GM21723 (cell line): ENCODE measurements at regions not wholly inside any gene's neighbourhood (a gene's known extent, or its start where the extent isn't known, plus 50 kb on each side); places are given as distances from the start of the nearest gene placed in this dataset.

Source experiments
- ATAC-seq: cut with Tn5 transposase; IDR thresholded peaks from one replicate; pipeline ENCODE4 v1.9.1; 2021; ENCODE audit warnings: mild to moderate bottlenecking, moderate library complexity; ENCODE audit not compliant: unreplicated experiment

DNA sequence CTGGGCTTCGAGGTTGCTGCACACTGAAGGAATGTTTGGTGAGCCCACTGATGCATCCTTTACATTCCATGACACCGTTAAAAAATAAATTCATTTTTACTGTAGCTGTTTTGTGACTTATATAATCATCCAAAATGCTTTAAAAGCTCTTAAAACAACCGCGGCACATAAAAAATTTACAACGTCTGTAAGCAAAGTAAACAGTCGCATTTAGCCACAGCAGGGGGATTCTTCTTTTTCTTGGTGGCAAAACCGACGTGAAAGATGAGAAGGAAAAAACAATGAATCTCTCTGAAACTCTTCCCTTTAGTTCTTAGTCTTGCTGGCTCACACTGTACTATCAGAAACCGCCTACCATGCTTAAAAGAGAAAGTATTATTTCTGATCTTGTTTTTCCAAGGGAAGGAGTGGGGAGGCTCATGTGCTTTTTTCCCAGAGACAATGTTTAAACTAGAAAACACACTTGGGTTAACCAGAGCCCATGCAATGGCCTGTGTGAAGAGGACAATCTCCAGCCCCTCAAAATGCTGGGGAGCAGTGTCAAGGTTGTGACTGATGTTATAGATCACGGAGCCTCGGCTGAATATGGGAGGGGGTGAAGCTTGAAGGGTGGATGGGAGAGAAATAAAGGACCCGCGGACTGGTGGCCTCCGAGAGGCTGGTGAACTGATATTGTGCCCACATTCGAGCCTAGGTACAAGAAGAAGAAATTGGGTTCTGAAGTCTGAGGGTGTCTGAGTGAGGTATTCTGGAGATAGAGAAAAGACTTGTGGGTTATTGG is 91.1 kb downstream of the IRF8 start:
- no peak for ATAC-seq

DNA sequence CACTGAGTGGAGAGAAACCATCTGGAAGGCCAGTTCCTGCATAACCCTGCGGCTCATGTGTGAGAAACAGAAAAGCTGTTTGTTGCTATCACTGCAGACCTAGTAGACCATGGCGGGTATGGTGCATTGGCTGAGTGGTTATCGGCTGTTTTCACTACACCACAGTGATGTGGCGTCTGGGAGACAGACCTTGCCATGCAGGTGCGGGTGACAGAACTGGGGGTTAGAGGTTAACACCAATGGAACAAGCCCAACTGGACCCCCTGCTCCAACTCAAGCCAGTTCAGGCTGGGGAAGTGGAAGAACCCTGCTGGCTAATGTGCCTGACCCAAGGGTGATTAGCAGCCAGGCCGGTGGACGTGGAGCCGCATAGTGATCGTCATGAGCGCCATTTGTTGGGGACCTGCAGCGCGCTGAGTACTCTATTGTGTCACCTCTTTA is 91.9 kb downstream of the IRF8 start:
- ATAC-seq = no peak

- ATAC-seq = no peak
Measured at GRCh38 chr16:85991425-85991824, 92.5 kb downstream of the IRF8 start.

DNA sequence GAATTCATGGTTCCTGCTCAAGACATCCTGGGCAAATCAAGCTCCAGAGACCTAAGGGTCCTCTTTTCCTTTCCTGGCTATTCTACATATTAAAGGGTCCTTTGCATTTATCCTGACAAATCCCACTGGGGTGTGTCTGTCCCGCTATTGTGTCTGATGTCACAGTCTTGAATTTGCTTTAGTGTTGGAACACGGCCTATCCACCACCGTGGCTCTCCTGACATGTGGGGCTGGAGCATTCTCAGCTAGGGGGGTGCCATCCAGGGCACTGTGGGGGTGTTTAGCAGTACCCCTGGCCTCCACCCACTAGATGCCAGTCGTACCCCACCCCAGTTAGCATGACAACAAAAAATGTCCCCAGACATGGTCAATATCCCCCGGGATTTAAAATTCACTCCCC is 92.9 kb downstream of the IRF8 start:
- no peak for ATAC-seq

GRCh38 chr16:85992359-85992758 is 93.4 kb downstream of the IRF8 start:
- ATAC-seq = no peak

- no peak for ATAC-seq
Measured at GRCh38 chr16:85992779-85993178, 93.8 kb downstream of the IRF8 start.

DNA sequence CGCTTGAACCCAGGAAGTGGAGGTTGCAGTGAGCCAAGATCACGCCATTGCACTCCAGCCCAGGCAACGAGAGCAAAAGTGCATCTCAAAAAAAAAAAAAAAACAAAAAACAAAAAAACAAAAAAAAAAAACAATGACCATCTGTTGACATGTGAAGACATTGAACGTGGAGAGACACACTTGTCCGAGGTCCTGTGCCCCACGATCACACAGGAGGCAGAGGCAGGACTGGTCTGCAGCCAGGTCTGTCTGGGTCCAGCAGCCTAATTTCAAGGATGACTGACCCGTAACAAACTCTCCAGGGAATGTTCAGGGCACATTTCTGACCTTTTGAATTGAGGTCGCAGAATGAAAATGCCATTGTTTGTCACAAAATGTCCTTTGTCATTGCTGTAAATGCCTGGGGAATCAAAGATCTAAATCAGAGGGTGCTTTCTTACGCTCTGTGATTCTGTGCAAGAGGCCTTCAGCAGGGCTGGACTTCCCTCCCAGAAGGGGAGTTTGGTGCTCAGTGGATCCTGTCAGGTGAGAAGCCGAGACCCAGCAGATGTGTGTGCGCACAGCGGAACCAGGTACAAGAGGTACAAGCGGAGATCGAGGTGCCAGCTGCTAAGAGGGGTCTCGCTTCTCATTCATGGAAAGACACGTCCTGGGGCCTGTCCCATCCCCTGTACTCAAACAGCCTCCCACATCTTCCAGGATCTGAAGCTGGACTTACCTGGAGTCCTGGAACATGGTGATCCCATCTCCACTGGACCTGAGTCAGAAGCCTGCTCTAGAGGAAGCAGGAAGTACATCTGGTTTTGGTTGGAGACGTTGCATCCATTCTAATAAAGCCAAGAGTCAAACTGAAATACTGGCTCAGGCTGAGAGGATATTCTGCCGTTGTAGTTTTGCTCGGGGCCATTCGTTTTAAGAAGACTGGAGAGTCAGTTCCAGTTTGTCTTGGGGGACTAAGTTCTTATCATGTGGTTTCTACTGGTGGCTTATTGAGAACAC is 95.8 kb downstream of the IRF8 start:
- no peak for ATAC-seq

- no peak for ATAC-seq
Measured at GRCh38 chr16:85995541-85996423, 96.8 kb downstream of the IRF8 start.

DNA sequence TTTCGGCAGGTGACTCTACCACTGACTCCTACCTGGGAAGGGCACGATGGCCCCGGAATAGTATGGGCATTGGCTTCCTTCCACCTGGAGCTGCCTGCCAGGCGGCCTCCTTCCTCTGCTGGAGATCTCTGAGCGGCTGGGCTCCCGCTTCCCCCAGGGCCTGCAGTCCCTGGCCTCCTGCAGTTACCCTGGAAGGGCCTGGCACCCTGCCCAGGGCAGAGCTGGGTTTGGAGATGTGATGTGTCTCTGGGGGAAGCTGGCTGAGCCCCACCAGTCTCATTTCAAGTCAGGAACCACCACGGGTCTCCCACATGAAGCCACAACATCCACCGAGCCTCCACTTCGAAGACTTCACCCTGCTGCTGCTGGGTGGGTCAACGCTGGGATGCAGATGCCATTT is 97.9 kb downstream of the IRF8 start:
- no peak for ATAC-seq

DNA sequence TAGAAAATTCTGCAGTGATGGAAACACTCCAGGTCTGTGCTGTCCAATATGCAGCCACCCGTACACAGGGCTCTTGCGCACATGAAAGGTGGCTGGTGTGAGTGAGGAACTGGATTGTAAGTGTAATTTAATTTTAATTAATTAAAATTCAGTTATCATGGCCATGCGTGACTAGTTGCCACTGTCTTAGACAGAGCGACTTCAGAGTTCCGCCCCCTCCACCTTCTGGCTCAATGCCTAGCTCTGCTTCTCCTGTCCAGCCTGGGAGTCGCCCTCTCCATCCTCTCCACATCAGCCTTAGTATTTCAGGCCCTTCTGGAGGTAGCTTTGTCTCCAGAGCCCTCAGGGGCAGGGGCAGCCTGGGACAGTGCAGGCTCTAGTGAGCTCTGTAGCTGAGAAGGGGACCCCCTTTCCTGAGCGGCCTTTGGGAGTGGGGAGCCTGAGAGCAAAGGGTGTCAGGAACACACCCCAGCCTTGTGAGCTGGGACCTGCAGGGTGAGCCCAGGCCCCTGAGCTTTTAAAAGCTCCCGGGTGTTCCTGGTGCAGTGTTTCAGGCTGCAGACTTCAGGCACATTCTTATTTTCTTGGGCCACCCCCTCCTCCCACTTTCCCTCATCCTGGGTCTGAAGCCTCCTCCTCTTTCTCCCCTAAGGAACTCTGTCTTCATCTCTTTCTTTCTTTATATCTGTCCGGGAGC is 99.4 kb downstream of the IRF8 start:
- no peak for ATAC-seq

DNA sequence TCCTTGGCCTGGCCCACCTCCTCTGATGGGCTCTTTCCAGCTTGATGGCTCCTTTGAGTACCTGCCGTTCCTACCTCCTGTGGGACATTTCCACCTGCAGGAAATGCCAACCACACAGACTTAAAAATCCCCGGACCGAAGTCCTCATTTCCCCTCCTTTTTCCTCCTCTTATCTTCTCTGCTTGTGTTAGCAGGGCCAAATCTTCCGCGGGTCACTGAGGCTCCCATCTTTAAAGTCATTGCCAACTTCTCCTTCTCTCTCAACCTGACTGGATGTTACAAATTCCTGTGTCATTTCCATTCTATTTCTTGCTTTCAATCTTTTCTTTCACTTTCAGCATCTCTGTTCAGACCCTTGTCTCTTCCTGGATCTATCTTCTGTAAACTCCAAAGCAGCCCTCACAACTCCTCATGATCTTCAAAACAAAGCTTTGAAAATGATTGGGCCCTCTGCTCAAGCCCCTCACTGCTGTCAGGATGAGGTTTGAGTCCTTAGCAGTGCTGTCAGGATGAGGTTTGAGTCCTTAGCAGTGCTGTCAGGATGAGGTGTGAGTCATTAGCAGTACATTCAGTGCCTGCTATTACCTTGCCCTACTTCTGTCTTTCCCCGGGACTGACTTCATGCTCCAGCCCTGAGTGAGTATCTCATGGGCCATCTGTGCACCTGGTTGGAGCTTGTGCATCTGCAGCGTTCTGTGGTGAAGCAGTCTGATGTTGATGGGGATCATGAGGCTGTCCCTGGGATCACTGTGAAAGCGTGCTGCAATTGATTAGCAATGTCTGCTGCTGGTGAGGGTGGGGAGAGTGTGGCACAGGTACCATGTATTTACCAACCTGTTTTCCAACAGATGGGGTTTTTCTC is 100.1 kb downstream of the IRF8 start:
- no peak for ATAC-seq

DNA sequence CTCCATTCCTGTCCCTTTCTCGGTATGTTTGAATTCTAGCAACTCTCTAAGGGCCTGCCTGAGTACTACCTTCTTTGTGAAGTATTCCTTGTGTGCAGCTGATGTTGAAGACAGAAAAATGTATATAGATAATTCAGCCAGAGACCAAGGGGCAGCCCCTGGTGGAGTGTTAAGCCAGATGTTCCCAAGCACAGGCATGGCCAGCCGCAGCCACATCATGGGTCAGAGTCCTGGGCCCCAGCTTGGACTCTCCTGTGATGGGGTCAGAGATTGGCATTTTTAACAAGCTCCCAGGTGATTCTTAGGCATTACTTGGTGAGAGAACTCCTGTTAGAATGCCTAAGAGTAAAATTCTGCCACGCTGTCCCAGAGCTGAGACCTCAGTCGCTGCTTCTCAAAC is 100.8 kb downstream of the IRF8 start:
- ATAC-seq = no peak

GRCh38 chr16:86002178-86002900 is 103.4 kb downstream of the IRF8 start:
- ATAC-seq = peak; percentile 82

- no peak for ATAC-seq
Measured at GRCh38 chr16:86007524-86007923, 108.6 kb downstream of the IRF8 start.

GRCh38 chr16:86010680-86011141 is 111.7 kb downstream of the IRF8 start:
- ATAC-seq = no peak

DNA sequence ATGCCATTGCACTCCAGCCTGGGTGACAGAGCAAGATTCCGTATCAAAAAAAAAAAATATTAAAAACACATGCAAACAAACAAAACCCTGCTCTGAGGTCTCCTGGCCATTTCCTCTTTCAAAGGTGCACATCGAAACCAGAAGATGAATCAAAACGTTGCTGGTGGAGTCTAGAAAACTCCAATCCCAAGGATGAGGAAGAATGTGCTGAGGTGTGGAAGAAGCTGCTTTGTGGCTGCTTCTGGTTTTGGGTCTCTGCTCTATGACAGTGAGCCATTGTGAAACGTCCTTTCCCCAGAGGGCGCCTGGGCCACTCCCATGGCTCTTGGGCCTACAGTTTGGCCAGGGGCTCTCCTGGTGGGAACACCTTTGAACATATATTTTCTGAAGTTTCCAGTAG is 112.6 kb downstream of the IRF8 start:
- peak; percentile 54 for ATAC-seq

GRCh38 chr16:86012221-86012620 is 113.3 kb downstream of the IRF8 start:
- ATAC-seq = no peak

GRCh38 chr16:86013867-86014266 is 114.9 kb downstream of the IRF8 start:
- no peak for ATAC-seq

DNA sequence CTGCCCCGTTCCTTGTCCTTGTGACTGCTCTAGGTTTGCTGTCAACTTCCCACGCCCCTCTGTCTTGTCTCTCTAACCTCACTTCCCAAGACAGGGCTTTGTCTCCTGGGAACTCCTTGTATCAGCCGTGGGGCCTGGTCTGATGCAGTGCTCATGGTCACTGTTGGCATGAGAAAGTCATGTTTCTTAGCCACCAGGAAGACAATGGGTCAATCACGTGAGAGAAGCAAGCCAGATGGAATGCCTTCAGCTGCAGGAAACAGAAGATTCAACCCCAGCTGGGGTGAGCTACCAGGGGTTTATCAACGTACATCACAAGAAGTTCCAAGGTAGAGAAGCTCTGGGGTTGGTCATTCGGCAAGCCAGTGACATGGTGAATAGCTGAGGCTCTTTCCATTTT is 116.6 kb downstream of the IRF8 start:
- ATAC-seq = no peak
